Liver (tissue), 8 donors: ENCODE measurements at regions not wholly inside any gene's neighbourhood (a gene's known extent, or its start where the extent isn't known, plus 50 kb on each side); places are given as distances from the start of the nearest gene placed in this dataset.

Experiments used
- DNase-seq: peaks from one replicate; pipeline ENCODE4 v3.0.0-alpha.2; 2017; ENCODE audit warnings: low spot score
- H3K27ac ChIP-seq, 2 donors: one replicate each; pipeline ENCODE4 v1.7.0; 2013; ENCODE audit warnings: inconsistent platforms in 2 of 2, low read length in 2 of 2, control low read depth in 1 of 2, low read depth in 1 of 2, mild to moderate bottlenecking in 1 of 2
- H3K27me3 ChIP-seq, 4 donors: one replicate each; pipeline versions ENCODE4 v1.6.1 to v1.7.0; 2013; ENCODE audit warnings: low read length in 3 of 4, inconsistent platforms in 1 of 4, mild to moderate bottlenecking in 1 of 4, moderate library complexity in 1 of 4; ENCODE audit not compliant: control insufficient read depth in 4 of 4, insufficient read depth in 4 of 4
- H3K36me3 ChIP-seq, 4 donors: one replicate each; pipeline versions ENCODE4 v1.6.1 to v1.7.0; 2013; ENCODE audit warnings: low read length in 3 of 4, mild to moderate bottlenecking in 3 of 4, low read depth in 1 of 4, moderate library complexity in 1 of 4; ENCODE audit not compliant: control insufficient read depth in 4 of 4, insufficient read depth in 3 of 4
- H3K4me1 ChIP-seq, 4 donors: one replicate each; pipeline versions ENCODE4 v1.6.1 to v1.7.0; 2013; ENCODE audit warnings: low read length in 3 of 4, mild to moderate bottlenecking in 3 of 4, moderate library complexity in 1 of 4; ENCODE audit not compliant: control insufficient read depth in 4 of 4, insufficient read depth in 4 of 4
- H3K4me3 ChIP-seq, 3 donors: one replicate each; pipeline versions ENCODE4 v1.6.1 to v1.7.0; 2013; ENCODE audit warnings: low read length in 3 of 3, control low read depth in 1 of 3, low read depth in 1 of 3, mild to moderate bottlenecking in 1 of 3
- H3K9ac ChIP-seq, 2 donors: one replicate each; pipeline ENCODE4 v1.7.0; 2013; ENCODE audit warnings: low read length in 2 of 2, mild to moderate bottlenecking in 2 of 2, moderate library complexity in 2 of 2, control low read depth in 1 of 2, low read depth in 1 of 2
- H3K9me3 ChIP-seq, 4 donors: one replicate each; pipeline versions ENCODE4 v1.6.1 to v1.7.0; 2013; ENCODE audit warnings: low read length in 3 of 4; ENCODE audit not compliant: control insufficient read depth in 4 of 4
- EGR1 ChIP-seq, 2 donors: IDR thresholded peaks; 2 replicates each; pipeline ENCODE4 v1.6.1; 2016 to 2018; ENCODE audit warnings: antibody characterized with exemption in 2 of 2, low read depth in 2 of 2
- FOXA1 ChIP-seq: IDR thresholded peaks from 2 replicates; pipeline ENCODE4 v1.6.1; 2016; ENCODE audit warnings: antibody characterized with exemption
- FOXA2 ChIP-seq: IDR thresholded peaks from 2 replicates; pipeline ENCODE4 v1.6.1; 2016; ENCODE audit warnings: antibody characterized with exemption
- GABPA ChIP-seq, 2 donors: IDR thresholded peaks in 1 of 2; conservative IDR thresholded peaks in 1 of 2; 2 replicates each; pipeline ENCODE4 v1.6.1; 2016; ENCODE audit warnings: antibody characterized with exemption in 2 of 2, mild to moderate bottlenecking in 1 of 2, moderate library complexity in 1 of 2
- HNF4A ChIP-seq, 2 donors: conservative IDR thresholded peaks; 2 replicates each; pipeline ENCODE4 v1.6.1; 2016; ENCODE audit warnings: antibody characterized with exemption in 2 of 2, mild to moderate bottlenecking in 2 of 2
- HNF4G ChIP-seq: IDR thresholded peaks from 2 replicates; pipeline ENCODE4 v1.6.1; 2016; ENCODE audit warnings: antibody characterized with exemption
- JUND ChIP-seq, 2 donors: IDR thresholded peaks; 2 replicates each; pipeline ENCODE4 v1.6.1; 2016; ENCODE audit warnings: antibody characterized with exemption in 2 of 2
- NR2F2 ChIP-seq: IDR thresholded peaks from 2 replicates; pipeline ENCODE4 v1.6.1; 2016; ENCODE audit warnings: antibody characterized with exemption
- RAD21 ChIP-seq, 2 donors: IDR thresholded peaks; 2 replicates each; pipeline ENCODE4 v1.6.1; 2016; ENCODE audit warnings: antibody characterized with exemption in 2 of 2, mild to moderate bottlenecking in 2 of 2
- RXRA ChIP-seq, 2 donors: IDR thresholded peaks; 2 replicates each; pipeline ENCODE4 v1.6.1; 2017 to 2018; ENCODE audit warnings: antibody characterized with exemption in 2 of 2, mild to moderate bottlenecking in 1 of 2
- SP1 ChIP-seq: IDR thresholded peaks from 2 replicates; pipeline ENCODE4 v1.6.1; 2018; ENCODE audit warnings: antibody characterized with exemption, mild to moderate bottlenecking
- TAF1 ChIP-seq: conservative IDR thresholded peaks from 2 replicates; pipeline ENCODE4 v1.6.1; 2016; ENCODE audit warnings: antibody characterized with exemption, mild to moderate bottlenecking
- YY1 ChIP-seq: IDR thresholded peaks from 2 replicates; pipeline ENCODE4 v1.6.1; 2016; ENCODE audit warnings: antibody characterized with exemption, mild to moderate bottlenecking
- WGBS: extraction: QIAGEN DNeasy Blood & Tissue Kit; methylation state at CpG from one replicate; pipeline ENCODE4 v1.1.7; 2013; 5-methylcytosine and 5-hydroxymethylcytosine counted together
- TF ChIP-seq, protein P1 (sequence below): fragments of 150-350 bp; IDR thresholded peaks from 2 replicates; pipeline ENCODE4 v1.5.1; 2017; ENCODE audit warnings: improper control_type of control experiment, low read depth, low read length; ENCODE audit not compliant: missing input control
- TF ChIP-seq, protein P2 (sequence below): IDR thresholded peaks from 2 replicates; pipeline ENCODE4 v1.6.1; 2016; ENCODE audit warnings: antibody characterized with exemption
- TF ChIP-seq, protein P3 (sequence below): IDR thresholded peaks from 2 replicates; pipeline ENCODE4 v1.6.1; 2016; ENCODE audit warnings: antibody characterized with exemption
- TF ChIP-seq, protein P4 (sequence below): IDR thresholded peaks from 2 replicates; pipeline ENCODE4 v1.6.1; 2016; ENCODE audit warnings: antibody characterized with exemption, mild to moderate bottlenecking
- donor health status: healthy.
- donor health status: healthy.
- donor health status: healthy.
- donor health status: healthy.
- donor health status: healthy.

DNA sequence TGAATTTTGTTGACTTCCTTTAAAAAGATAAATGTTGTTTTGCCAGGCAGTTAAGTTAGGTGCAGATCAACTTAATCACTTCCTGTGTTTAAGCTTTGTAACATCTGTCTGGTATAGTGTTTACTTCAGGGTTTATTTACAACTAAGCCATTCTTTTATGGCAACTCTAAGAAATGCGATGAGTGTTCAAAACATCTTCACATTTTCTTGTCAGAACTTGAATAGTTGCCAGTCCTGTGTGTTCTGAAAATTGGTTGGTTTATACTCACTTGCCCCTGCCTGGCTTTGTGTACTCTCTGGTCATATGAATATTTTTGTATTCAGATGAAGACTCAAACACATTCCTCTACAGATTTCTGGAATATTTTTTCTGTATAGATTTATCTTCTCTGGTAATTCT lies 327.2 kb downstream of the MDFIC start (continued):
- no peak for TF ChIP-seq RAD21 (IDR thresholded peaks at IDR 0.05)

DNA sequence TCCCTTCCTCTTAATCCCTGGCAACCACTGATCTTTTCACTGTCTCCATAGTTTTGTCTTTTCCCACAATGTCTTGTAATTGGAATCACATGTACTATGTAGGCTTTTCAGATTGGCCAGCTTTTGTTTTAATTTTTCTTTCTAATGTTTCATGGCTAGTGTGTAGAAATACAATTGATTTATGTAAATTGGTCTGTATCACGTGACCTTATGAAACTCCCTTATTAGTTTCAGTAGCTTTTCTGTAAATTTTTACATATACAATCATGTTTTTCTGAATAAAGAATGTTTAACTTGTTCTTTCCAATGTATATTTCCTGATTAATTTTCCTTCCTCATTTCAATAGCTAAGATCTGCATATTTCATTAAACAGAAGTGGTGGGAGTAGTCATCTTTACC lies 319.3 kb downstream of the MDFIC start:
- Histone ChIP-seq H3K27me3 (no peaks in the 10 kb centered on the region), H3K27ac (no peak overlapping the region), H3K9me3 (peaks cover 0 to 3% (median 0%) of the 10 kb centered on the region in 4 donors), H3K4me3 (no peak overlapping the region), H3K36me3 (no peaks in the 10 kb centered on the region), H3K4me1 (no peaks in the 10 kb centered on the region), H3K9ac (no peak overlapping the region)
- TF ChIP-seq GABPA (IDR thresholded peaks at IDR 0.05 in 1 of 2, conservative IDR thresholded peaks at IDR 0.05 in 1 of 2) = no peak
- no peak for DNase-seq
- 57% methylated on average over 1 of the region's 1 CpG for WGBS

DNA sequence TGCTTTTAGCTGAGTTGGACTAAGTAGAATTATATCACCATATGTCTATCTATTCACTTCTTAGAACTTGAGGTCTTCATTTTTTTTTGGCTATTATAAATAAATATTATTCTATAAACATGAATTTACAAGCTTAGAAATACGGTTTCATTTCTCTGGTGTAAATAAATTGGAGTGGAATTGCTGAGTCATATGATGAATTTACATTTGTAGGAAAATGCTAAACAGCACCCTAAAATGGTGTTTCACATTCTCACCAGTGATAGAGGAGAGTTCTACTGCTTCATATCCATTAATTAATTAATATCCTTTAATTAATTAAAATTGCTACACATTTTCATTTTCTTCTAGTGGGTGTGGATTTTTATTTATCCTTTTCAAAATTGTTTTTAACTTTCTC lies 318.3 kb downstream of the MDFIC start:
- H3K4me1 ChIP-seq = no peaks in the 10 kb centered on the region
- H3K27me3 ChIP-seq = no peaks in the 10 kb centered on the region
- no peak overlapping the region for H3K9ac ChIP-seq
- WGBS = 68% methylated on average over 1 of the region's 1 CpG
- no peak overlapping the region for H3K27ac ChIP-seq
- TF ChIP-seq FOXA2 (no peak), NR2F2 (no peak), RXRA (IDR thresholded peaks at IDR 0.05) (no peak), SP1 (no peak), JUND (IDR thresholded peaks at IDR 0.05) (no peak), YY1 (no peak), HNF4A (conservative IDR thresholded peaks at IDR 0.05) (no peak), FOXA1 (no peak), TAF1 (no peak), GABPA (IDR thresholded peaks at IDR 0.05 in 1 of 2, conservative IDR thresholded peaks at IDR 0.05 in 1 of 2) (no peak), HNF4G (no peak), RAD21 (IDR thresholded peaks at IDR 0.05) (no peak), EGR1 (IDR thresholded peaks at IDR 0.05; ENCODE audit: low read depth in 2 of 2) (no peak)
- TF ChIP-seq, protein P1, sequence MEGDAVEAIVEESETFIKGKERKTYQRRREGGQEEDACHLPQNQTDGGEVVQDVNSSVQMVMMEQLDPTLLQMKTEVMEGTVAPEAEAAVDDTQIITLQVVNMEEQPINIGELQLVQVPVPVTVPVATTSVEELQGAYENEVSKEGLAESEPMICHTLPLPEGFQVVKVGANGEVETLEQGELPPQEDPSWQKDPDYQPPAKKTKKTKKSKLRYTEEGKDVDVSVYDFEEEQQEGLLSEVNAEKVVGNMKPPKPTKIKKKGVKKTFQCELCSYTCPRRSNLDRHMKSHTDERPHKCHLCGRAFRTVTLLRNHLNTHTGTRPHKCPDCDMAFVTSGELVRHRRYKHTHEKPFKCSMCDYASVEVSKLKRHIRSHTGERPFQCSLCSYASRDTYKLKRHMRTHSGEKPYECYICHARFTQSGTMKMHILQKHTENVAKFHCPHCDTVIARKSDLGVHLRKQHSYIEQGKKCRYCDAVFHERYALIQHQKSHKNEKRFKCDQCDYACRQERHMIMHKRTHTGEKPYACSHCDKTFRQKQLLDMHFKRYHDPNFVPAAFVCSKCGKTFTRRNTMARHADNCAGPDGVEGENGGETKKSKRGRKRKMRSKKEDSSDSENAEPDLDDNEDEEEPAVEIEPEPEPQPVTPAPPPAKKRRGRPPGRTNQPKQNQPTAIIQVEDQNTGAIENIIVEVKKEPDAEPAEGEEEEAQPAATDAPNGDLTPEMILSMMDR = no peak
- TF ChIP-seq, protein P2, sequence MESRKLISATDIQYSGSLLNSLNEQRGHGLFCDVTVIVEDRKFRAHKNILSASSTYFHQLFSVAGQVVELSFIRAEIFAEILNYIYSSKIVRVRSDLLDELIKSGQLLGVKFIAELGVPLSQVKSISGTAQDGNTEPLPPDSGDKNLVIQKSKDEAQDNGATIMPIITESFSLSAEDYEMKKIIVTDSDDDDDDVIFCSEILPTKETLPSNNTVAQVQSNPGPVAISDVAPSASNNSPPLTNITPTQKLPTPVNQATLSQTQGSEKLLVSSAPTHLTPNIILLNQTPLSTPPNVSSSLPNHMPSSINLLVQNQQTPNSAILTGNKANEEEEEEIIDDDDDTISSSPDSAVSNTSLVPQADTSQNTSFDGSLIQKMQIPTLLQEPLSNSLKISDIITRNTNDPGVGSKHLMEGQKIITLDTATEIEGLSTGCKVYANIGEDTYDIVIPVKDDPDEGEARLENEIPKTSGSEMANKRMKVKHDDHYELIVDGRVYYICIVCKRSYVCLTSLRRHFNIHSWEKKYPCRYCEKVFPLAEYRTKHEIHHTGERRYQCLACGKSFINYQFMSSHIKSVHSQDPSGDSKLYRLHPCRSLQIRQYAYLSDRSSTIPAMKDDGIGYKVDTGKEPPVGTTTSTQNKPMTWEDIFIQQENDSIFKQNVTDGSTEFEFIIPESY = no peak
- TF ChIP-seq, protein P3, sequence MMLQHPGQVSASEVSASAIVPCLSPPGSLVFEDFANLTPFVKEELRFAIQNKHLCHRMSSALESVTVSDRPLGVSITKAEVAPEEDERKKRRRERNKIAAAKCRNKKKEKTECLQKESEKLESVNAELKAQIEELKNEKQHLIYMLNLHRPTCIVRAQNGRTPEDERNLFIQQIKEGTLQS = no peak
- TF ChIP-seq, protein P4, sequence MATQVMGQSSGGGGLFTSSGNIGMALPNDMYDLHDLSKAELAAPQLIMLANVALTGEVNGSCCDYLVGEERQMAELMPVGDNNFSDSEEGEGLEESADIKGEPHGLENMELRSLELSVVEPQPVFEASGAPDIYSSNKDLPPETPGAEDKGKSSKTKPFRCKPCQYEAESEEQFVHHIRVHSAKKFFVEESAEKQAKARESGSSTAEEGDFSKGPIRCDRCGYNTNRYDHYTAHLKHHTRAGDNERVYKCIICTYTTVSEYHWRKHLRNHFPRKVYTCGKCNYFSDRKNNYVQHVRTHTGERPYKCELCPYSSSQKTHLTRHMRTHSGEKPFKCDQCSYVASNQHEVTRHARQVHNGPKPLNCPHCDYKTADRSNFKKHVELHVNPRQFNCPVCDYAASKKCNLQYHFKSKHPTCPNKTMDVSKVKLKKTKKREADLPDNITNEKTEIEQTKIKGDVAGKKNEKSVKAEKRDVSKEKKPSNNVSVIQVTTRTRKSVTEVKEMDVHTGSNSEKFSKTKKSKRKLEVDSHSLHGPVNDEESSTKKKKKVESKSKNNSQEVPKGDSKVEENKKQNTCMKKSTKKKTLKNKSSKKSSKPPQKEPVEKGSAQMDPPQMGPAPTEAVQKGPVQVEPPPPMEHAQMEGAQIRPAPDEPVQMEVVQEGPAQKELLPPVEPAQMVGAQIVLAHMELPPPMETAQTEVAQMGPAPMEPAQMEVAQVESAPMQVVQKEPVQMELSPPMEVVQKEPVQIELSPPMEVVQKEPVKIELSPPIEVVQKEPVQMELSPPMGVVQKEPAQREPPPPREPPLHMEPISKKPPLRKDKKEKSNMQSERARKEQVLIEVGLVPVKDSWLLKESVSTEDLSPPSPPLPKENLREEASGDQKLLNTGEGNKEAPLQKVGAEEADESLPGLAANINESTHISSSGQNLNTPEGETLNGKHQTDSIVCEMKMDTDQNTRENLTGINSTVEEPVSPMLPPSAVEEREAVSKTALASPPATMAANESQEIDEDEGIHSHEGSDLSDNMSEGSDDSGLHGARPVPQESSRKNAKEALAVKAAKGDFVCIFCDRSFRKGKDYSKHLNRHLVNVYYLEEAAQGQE = no peak
- no peak overlapping the region for H3K4me3 ChIP-seq
- peaks cover 0 to 6% (median 4%) of the 10 kb centered on the region in 4 donors for H3K9me3 ChIP-seq
- H3K36me3 ChIP-seq = no peaks in the 10 kb centered on the region
- DNase-seq = no peak
